ENCODE measurements at regions not wholly inside any gene's neighbourhood (a gene's known extent, or its start where the extent isn't known, plus 50 kb on each side); places are given as distances from the start of the nearest gene placed in this dataset.

DNA sequence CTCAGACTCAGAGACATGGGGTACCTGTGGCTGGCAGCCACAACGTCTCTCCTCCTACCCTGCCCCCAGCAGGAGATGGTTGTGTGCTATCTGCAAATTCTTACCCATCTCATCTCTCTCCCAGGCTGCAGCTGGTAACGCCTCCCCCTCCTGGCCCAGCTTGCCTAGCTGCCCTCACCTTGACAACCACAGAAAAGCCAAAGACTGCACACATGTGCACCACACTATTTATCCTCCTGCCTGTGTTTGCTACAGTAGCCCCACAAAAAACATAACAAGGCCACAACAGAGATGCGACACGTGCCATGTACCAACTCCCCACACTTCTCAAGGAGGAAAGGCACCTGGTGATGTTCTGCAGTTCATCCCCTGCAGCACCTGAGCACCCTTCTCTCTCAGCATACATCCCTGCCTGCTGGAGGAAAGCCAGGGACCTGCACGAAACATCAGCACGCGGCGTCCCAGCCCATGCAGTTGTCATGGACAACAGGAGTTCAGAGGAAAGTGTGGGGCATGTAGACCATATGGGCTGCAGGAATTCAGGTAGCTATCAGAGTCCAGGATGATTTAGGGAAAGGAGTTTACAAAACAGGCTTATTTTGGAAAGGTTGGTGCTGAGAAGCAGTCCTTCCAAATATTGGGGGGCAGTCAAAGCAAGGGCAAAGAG lies 168.7 kb downstream of the C5orf15 start:
- TF ChIP-seq, protein P1, sequence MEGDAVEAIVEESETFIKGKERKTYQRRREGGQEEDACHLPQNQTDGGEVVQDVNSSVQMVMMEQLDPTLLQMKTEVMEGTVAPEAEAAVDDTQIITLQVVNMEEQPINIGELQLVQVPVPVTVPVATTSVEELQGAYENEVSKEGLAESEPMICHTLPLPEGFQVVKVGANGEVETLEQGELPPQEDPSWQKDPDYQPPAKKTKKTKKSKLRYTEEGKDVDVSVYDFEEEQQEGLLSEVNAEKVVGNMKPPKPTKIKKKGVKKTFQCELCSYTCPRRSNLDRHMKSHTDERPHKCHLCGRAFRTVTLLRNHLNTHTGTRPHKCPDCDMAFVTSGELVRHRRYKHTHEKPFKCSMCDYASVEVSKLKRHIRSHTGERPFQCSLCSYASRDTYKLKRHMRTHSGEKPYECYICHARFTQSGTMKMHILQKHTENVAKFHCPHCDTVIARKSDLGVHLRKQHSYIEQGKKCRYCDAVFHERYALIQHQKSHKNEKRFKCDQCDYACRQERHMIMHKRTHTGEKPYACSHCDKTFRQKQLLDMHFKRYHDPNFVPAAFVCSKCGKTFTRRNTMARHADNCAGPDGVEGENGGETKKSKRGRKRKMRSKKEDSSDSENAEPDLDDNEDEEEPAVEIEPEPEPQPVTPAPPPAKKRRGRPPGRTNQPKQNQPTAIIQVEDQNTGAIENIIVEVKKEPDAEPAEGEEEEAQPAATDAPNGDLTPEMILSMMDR (conservative IDR thresholded peaks at IDR 0.05; ENCODE audit: low read length) = no peak
- no peak for TF ChIP-seq EZH2phosphoT487 (IDR thresholded peaks at IDR 0.05; ENCODE audit: borderline replicate concordance, low read depth, low read length)

Data from OCI-LY7 (cell line).